H1 (cell line): ENCODE measurements at regions not wholly inside any gene's neighbourhood (a gene's known extent, or its start where the extent isn't known, plus 50 kb on each side); places are given as distances from the start of the nearest gene placed in this dataset.

ENCODE experiments used
- CTCF ChIA-PET: fragments of 300-600 bp; sonication (Branson Sonifier 250); formaldehyde crosslinking; loops from one replicate; lab custom pipeline; 2021; ENCODE audit not compliant: partially characterized antibody; lab: Charles Lee
- POLR2A ChIA-PET: fragments of 300-600 bp; sonication (Branson Sonifier 250); formaldehyde crosslinking; loops from one replicate; lab custom pipeline; 2021; ENCODE audit warnings: inconsistent platforms; ENCODE audit not compliant: partially characterized antibody; lab: Charles Lee
- DNase-seq, 2 experiments: peaks; one replicate each; pipeline versions ENCODE4 v3.0.0 to v3.0.0-alpha.2; 2010 to 2022; ENCODE audit warnings: low spot score in 2 of 2, low read depth in 1 of 2, mixed read lengths in 1 of 2
- FAIRE-seq: peaks from 2 replicates; lab custom pipeline; 2011; peaks lifted over from hg19 to GRCh38; lab: Jason Lieb, UNC
- H2AFZ ChIP-seq: 2 replicates; pipeline ENCODE4 v1.8.1; 2012; ENCODE audit warnings: low read length, inconsistent platforms
- H2AK5ac ChIP-seq: 2 replicates; pipeline ENCODE4 v1.6.1; 2013; ENCODE audit warnings: low read depth, low read length
- H2BK120ac ChIP-seq: replicated peaks from 2 replicates; pipeline ENCODE3; 2013; ENCODE audit warnings: low read depth, low read length, inconsistent platforms
- H2BK12ac ChIP-seq: 2 replicates; pipeline ENCODE4 v1.6.1; 2013; ENCODE audit warnings: low read depth, low read length
- H2BK15ac ChIP-seq: 2 replicates; pipeline ENCODE4 v1.6.1; 2013; ENCODE audit warnings: low read length
- H2BK20ac ChIP-seq: 2 replicates; pipeline ENCODE4 v1.6.1; 2013; ENCODE audit warnings: low read length
- H2BK5ac ChIP-seq: 2 replicates; pipeline ENCODE4 v1.6.1; 2013; ENCODE audit warnings: low read depth, low read length
- H3K14ac ChIP-seq: 2 replicates; pipeline ENCODE4 v1.6.1; 2013; ENCODE audit warnings: inconsistent platforms; ENCODE audit not compliant: insufficient read length
- H3K18ac ChIP-seq: 2 replicates; pipeline ENCODE4 v1.6.1; 2013; ENCODE audit warnings: low read length; ENCODE audit errors: extremely low read depth
- H3K23ac ChIP-seq: 2 replicates; pipeline ENCODE4 v1.6.1; 2013; ENCODE audit warnings: inconsistent platforms; ENCODE audit not compliant: insufficient read length
- H3K23me2 ChIP-seq: 2 replicates; pipeline ENCODE4 v1.6.1; 2013; ENCODE audit warnings: low read depth, low read length
- H3K27ac ChIP-seq: 2 replicates; pipeline ENCODE4 v1.6.1; 2011; ENCODE audit warnings: low read depth, low read length, inconsistent platforms
- H3K27me3 ChIP-seq, 4 experiments: replicated peaks in 1 of 4; 1 replicate in 1 of 4; 2 replicates in 3 of 4; pipeline versions ENCODE4 v1.6.1 to v1.8.1; 2011 to 2013; ENCODE audit warnings: low read length in 3 of 4, mild to moderate bottlenecking in 3 of 4, inconsistent platforms in 2 of 4, mixed read lengths in 2 of 4, moderate library complexity in 1 of 4; ENCODE audit not compliant: control insufficient read depth in 3 of 4, insufficient read depth in 3 of 4; ENCODE audit errors: extremely low read depth in 1 of 4
- H3K36me3 ChIP-seq, 4 experiments: 2 replicates each; pipeline versions ENCODE4 v1.6.1 to v1.8.1; 2011 to 2013; ENCODE audit warnings: mild to moderate bottlenecking in 4 of 4, low read length in 3 of 4, moderate library complexity in 2 of 4, control low read depth in 1 of 4, inconsistent platforms in 1 of 4; ENCODE audit not compliant: insufficient read depth in 4 of 4, control insufficient read depth in 2 of 4
- H3K4ac ChIP-seq: replicated peaks from 2 replicates; pipeline ENCODE3; 2013; ENCODE audit warnings: low read length, low read depth, mixed read lengths, inconsistent platforms; ENCODE audit not compliant: insufficient read length
- H3K4me1 ChIP-seq, 4 experiments: replicated peaks in 1 of 4; 1 replicate in 1 of 4; 2 replicates in 3 of 4; pipeline versions ENCODE4 v1.6.1 to v1.8.1; 2011 to 2013; ENCODE audit warnings: low read length in 3 of 4, inconsistent platforms in 2 of 4, mixed read lengths in 1 of 4; ENCODE audit not compliant: insufficient read depth in 4 of 4, control insufficient read depth in 3 of 4
- H3K4me2 ChIP-seq, 2 experiments: 2 replicates each; pipeline versions ENCODE4 v1.6.1 to v1.8.1; 2011 to 2013; ENCODE audit warnings: low read depth in 2 of 2, low read length in 2 of 2, control low read depth in 1 of 2, inconsistent platforms in 1 of 2, mild to moderate bottlenecking in 1 of 2; ENCODE audit not compliant: insufficient read depth in 1 of 2
- H3K4me3 ChIP-seq, 4 experiments: fragments of 200-600, 300-600 bp in 1 of 4; sonication (generic), shearing (Covaris generic), sonication (Bioruptor Twin) in 1 of 4; 2 replicates each; pipeline versions ENCODE4 v1.5.1 to v1.8.1; 2011 to 2016; ENCODE audit warnings: low read length in 4 of 4, low read depth in 3 of 4, control low read depth in 2 of 4, inconsistent platforms in 2 of 4, mild to moderate bottlenecking in 2 of 4, mixed read lengths in 1 of 4, moderate library complexity in 1 of 4; ENCODE audit not compliant: insufficient read depth in 2 of 4; ENCODE audit errors: extremely low read depth in 1 of 4
- H3K56ac ChIP-seq: replicated peaks from 2 replicates; pipeline ENCODE3; 2013; ENCODE audit warnings: low read depth, mild to moderate bottlenecking, mixed read lengths, low read length, inconsistent platforms; ENCODE audit not compliant: insufficient read length
- H3K79me1 ChIP-seq: 2 replicates; pipeline ENCODE4 v1.6.1; 2013; ENCODE audit warnings: low read depth, low read length, control low read depth
- H3K79me2 ChIP-seq, 2 experiments: 2 replicates each; pipeline versions ENCODE4 v1.6.1 to v1.8.1; 2012 to 2013; ENCODE audit warnings: low read length in 2 of 2, mild to moderate bottlenecking in 2 of 2, inconsistent platforms in 1 of 2; ENCODE audit not compliant: insufficient read depth in 2 of 2, control insufficient read depth in 1 of 2
- H3K9ac ChIP-seq, 4 experiments: replicated peaks in 1 of 4; 1 replicate in 1 of 4; 2 replicates in 3 of 4; pipeline versions ENCODE4 v1.6.1 to v1.8.1; 2011 to 2013; ENCODE audit warnings: low read depth in 3 of 4, low read length in 3 of 4, control low read depth in 2 of 4, mild to moderate bottlenecking in 2 of 4, moderate library complexity in 2 of 4, inconsistent platforms in 1 of 4; ENCODE audit errors: extremely low read depth in 1 of 4
- H3K9me3 ChIP-seq, 2 experiments: 2 replicates each; pipeline versions ENCODE4 v1.6.1 to v1.8.1; 2012 to 2013; ENCODE audit warnings: mild to moderate bottlenecking in 2 of 2, moderate library complexity in 2 of 2, control low read depth in 1 of 2, inconsistent platforms in 1 of 2, low read depth in 1 of 2, low read length in 1 of 2, mixed read lengths in 1 of 2; ENCODE audit not compliant: insufficient read depth in 2 of 2
- H4K20me1 ChIP-seq, 2 experiments: replicated peaks in 1 of 2; 2 replicates each; pipeline versions ENCODE3 to v1.8.1; 2011 to 2013; ENCODE audit warnings: inconsistent platforms in 2 of 2, low read length in 2 of 2, mild to moderate bottlenecking in 1 of 2; ENCODE audit not compliant: insufficient read depth in 2 of 2, control insufficient read depth in 1 of 2
- H4K5ac ChIP-seq: 2 replicates; pipeline ENCODE4 v1.6.1; 2013; ENCODE audit warnings: low read length, low read depth, mixed read lengths, inconsistent platforms; ENCODE audit not compliant: insufficient read length
- H4K8ac ChIP-seq: 2 replicates; pipeline ENCODE4 v1.8.0; 2013; ENCODE audit warnings: mild to moderate bottlenecking, moderate library complexity, low read length, inconsistent platforms; ENCODE audit not compliant: insufficient read depth; ENCODE audit errors: extremely low read depth
- H4K91ac ChIP-seq: replicated peaks from 2 replicates; pipeline ENCODE3; 2013; ENCODE audit warnings: low read length, mixed read lengths, inconsistent platforms; ENCODE audit not compliant: insufficient read length
- CHD1 ChIP-seq: IDR thresholded peaks from 2 replicates; pipeline ENCODE4 v1.6.1; 2012; ENCODE audit warnings: low read depth, low read length, improper control_type of control experiment
- HDAC2 ChIP-seq, 2 experiments: fragments of 300-600 bp in 1 of 2; sonication (generic) in 1 of 2; IDR thresholded peaks; 2 replicates each; pipeline ENCODE4 v1.6.1; 2011 to 2012; ENCODE audit warnings: low read depth in 2 of 2, low read length in 2 of 2, mild to moderate bottlenecking in 2 of 2, moderate library complexity in 2 of 2, borderline replicate concordance in 1 of 2, inconsistent platforms in 1 of 2
- RNF2 ChIP-seq: fragments of 200-900, 300-1000 bp; sonication (generic); IDR thresholded peaks from 2 replicates; pipeline ENCODE4 v1.7.1; 2016; ENCODE audit warnings: borderline replicate concordance, low read depth, mild to moderate bottlenecking, antibody characterized with exemption, low read length; ENCODE audit not compliant: poor library complexity, severe bottlenecking; ENCODE audit errors: missing control alignments
- WGBS, 2 experiments: shearing (Covaris generic) in 1 of 2; methylation state at CpG; one replicate each; pipeline versions ENCODE4 v1.1.6 to v1.1.7; 2013 to 2015; ENCODE audit warnings: low lambda C conversion rate in 2 of 2, mixed read lengths in 2 of 2, inconsistent platforms in 1 of 2, low coverage in 1 of 2, missing lambda C conversion rate in 1 of 2; ENCODE audit not compliant: insufficient replicate concordance in 2 of 2, insufficient coverage in 1 of 2, insufficient read length in 1 of 2; ENCODE audit errors: extremely low coverage in 1 of 2, missing lambda C conversion rate in 1 of 2; 5-methylcytosine and 5-hydroxymethylcytosine counted together

DNA sequence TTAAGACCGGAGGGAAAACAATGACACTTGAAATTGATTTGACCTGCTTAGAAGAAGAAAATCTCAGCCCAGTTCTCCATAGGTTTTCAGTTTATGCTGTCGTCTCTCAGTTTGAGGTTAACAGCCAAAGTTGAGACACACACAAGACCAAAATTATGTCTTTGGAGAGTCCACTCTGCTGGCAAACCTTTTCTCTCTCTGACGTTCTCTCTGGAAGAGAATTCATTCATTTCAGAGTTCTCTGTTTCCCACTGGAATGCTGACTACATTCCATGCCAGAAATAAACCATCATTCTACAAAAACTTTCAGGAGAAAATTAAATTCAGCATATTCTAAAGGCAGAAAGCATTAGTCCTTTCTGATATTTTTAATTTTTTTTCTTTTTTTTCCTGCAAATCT is 155.2 kb downstream of the TFAP2A start:
- Histone ChIP-seq H3K56ac (no peak overlapping the region), H3K23ac (no peak overlapping the region), H3K4me2 (no peak overlapping the region), H4K8ac (no peak overlapping the region), H2AK5ac (no peak overlapping the region), H4K5ac (no peak overlapping the region), H3K4me3 (no peak overlapping the region), H3K27ac (no peak overlapping the region), H3K79me1 (no peaks in the 10 kb centered on the region), H3K79me2 (no peaks in the 10 kb centered on the region), H2BK120ac (no peak overlapping the region), H2BK20ac (no peak overlapping the region), H2BK15ac (no peak overlapping the region), H4K20me1 (no peaks in the 10 kb centered on the region), H3K14ac (no peak overlapping the region), H3K18ac (no peak overlapping the region), H4K91ac (no peak overlapping the region), H2AFZ (no peak overlapping the region), H3K9ac (no peak overlapping the region), H3K23me2 (no peaks in the 10 kb centered on the region), H3K4me1 (no peaks in the 10 kb centered on the region), H3K9me3 (no peaks in the 10 kb centered on the region), H3K27me3 (no peaks in the 10 kb centered on the region), H2BK12ac (no peak overlapping the region), H2BK5ac (no peak overlapping the region), H3K36me3 (no peaks in the 10 kb centered on the region), H3K4ac (no peak overlapping the region)
- ChIA-PET CTCF (interaction anchor here (1.2 kb wide), 1 partner anchor 11 kb away, joined by 3 read pairs; no protein-coding TSS in a partner anchor), POLR2A (no interaction called here)
- WGBS, 2 experiments = 77% methylated on average over 3 of the region's 3 CpGs; no CpG with 5 or more reads in 1 of the 2 experiments
- DNase-seq = no peak
- FAIRE-seq = no peak
- TF ChIP-seq RNF2 (no peak), HDAC2 (IDR thresholded peaks at IDR 0.05; ENCODE audit: borderline replicate concordance in 1 of 2, low read depth in 2 of 2, low read length in 2 of 2) (no peak), CHD1 (no peak)
